HG02884 (cell line): ENCODE measurements at regions not wholly inside any gene's neighbourhood (a gene's known extent, or its start where the extent isn't known, plus 50 kb on each side); places are given as distances from the start of the nearest gene placed in this dataset.

Experiments
- ATAC-seq: cut with Tn5 transposase; IDR thresholded peaks from one replicate; pipeline ENCODE4 v1.9.1; 2021; ENCODE audit warnings: mild to moderate bottlenecking, moderate library complexity; ENCODE audit not compliant: unreplicated experiment

DNA sequence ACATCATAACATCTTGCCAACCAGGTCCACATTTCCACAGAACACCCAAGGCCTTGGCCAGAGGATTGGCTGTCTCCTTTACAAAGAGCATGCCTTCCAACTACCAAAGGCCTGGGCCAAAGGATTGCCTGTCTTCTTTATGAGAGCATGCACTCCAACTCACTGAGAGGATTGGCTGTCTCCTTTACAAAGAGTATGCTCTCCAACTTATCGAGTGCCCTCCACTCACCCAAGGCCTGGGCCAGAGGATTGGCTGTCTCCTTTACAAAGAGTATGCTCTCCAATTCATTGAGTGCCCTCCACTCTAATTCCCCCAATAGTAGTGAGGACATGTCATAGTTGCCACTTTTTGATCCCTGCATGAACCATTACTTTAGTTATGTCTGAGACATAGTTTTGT lies 79.9 kb upstream of the TAS2R1 start:
- ATAC-seq = no peak

DNA sequence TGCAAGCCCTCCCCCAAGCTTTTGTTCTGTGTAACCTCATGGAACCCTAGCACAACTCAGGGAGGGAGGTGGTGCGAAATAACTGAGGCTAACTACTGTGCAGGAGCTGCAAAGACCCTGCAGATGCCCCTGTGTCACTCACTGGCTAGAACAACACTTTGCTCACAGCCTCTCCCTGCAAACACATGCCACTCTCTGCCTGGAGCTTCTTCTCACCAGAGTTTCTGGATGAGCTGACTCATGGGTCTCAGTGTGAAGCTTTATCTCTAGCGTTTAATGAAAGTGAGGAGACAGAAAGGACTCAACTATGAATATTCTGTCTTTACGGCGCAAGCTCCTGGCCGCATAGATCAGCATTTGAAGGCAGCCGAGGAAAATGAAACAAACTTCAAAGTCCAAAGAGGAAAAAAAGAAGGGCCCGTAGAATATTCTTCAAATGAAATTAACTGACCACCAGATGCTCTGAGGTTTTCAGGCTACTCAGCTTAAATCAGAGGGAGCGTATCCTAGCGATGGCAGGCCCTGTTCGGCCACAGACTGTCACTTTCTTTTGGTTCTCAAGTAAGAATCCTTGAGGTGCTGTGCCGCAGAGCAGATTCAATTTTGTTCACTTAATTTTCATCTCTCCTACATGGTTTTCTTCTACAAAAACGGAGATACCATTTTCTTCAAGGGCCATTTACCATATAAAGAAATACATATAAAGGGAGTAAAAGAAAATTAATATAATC lies 77.7 kb upstream of the TAS2R1 start:
- no peak for ATAC-seq

DNA sequence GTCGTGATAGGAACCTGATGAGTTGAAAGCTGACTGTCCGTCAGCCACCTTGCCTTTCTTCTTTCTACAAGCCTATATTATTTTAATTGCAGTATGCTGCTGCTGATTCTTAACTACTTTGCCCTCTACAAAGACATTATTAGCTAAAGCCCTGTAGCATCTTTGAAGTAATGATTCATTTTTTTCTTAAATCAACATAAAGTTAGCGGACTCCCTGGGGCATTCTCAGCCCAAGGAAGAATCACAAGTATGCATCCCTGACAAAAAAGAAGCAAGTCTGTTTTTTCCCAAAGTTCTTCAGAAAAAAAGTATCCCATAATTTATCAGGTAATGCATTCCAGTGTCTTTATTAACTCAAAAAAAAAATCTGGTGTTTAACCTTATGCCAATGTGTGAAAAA lies 69.5 kb upstream of the TAS2R1 start:
- ATAC-seq = no peak

DNA sequence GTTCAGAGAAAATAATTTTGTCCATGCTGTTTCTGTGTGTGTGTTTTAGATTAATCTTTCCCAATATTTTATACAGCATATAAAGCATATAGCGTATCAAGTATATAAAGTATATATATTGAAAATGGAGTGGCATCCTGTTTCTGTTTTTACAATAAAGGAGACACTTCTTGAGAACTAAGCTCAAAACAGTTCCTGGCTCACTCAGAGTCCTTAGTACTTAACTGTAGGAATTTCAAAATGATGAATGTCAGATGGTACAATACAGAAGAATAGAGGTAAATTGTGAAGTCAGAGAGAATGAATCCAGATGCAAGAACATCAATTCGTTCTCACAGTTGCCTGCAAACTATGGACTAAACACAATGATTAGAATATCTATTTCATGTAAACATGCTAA lies 68.7 kb upstream of the TAS2R1 start:
- no peak for ATAC-seq

DNA sequence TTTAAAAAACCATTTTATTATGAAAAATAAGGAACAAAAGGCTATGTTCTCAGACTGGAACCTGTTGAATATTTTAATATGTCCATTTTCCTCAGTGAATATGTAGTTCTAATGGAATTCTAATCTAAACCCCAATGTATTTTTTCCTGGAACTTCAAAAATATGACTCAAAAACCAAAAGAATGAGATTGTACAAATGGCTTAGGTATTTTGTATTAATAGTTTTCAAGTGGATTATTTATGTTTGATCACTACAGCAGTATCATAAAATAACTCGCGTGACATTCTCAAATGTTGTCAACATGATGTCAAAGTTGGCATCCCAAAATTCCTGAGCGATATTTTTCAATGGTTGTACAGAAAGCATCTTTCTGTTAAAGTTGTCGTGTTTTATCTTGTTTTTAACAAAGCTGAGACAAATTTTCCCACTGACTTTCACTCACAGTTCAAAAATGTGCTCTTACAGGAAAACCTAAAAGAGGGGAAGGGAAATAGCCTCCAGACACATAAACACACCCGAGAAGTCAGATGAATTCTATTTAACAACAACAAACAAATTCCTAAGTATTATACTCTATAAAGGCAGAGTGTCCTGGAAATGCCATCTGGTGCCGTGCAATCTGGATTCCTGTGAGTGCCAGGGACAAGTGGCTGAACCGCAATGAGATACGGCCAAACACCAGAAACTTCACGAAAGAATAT lies 68.1 kb upstream of the TAS2R1 start:
- no peak for ATAC-seq

DNA sequence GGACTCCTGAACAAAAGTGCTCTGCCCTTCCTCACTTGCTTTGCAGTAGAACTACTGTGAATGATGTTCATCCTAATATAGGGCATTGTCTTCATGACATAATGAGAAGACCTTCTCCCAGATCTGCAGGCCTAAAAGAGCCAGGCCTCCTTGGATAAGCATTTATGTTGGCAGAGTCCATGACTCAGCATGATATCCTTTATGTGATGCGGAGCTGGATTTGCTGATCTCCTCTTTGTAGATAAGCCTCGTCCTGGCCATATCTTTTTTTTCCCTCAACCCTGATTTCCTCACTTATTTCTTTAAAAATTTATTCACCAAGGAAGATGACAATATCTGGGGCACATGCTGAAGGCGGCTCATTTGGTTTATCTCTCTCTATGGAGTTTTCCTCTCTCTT lies 62.4 kb upstream of the TAS2R1 start:
- no peak for ATAC-seq

DNA sequence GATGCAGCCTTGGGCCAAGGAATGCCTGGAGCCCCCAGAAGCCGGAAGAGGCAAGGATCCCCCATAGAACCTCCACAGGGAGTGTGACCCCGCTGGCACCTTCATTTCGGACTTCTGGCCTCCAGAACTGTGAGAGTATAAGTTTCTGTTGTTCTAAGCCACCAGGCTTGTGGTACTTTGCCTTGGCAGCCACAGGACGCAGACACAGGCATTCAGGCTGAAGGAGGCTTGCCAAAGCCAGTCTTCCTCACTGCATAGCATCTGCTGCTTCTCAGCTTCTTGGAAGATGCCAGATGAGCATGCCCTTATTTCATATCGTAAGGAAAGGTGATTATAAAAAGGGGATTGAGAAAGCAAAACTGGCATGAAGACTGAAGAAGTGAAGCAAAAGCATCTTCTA lies 61.1 kb upstream of the TAS2R1 start:
- no peak for ATAC-seq

DNA sequence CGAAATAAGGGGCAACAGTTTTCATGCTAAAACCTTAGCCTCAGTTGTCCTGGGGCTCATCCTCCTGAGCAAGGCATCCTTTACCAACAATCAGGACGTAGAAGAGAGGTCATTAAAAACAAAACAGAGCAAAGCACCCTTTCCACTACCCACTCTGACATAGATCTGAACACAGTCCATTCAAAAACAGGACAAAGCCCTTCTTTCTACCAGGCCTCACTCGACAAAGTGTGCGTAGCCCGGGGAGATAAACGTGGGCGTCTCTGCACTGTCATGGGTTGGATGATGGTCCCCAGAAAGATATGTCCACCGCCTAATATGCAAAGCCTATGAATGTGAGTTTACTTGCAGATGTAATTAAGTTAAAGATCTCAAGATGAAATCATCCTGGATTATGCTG lies 60.6 kb upstream of the TAS2R1 start:
- no peak for ATAC-seq

DNA sequence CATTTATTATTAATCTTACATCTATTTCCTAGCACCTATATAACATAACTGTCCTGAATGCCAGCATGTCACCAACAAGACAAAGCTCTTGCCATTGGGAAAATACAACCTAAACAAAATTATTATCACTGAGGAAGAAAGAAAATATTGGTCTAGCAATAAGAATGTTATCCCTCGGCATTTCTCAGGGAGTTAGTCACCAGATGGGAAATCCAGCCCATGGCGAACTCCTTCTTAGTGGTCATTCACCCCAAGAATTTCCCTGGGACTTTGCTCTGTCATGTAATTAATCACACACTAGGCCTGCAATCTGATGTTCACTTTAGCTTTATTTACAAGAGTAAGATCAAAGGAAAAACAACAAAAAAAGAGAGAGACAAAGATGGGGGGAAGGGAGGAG lies 56.1 kb upstream of the TAS2R1 start:
- no peak for ATAC-seq

DNA sequence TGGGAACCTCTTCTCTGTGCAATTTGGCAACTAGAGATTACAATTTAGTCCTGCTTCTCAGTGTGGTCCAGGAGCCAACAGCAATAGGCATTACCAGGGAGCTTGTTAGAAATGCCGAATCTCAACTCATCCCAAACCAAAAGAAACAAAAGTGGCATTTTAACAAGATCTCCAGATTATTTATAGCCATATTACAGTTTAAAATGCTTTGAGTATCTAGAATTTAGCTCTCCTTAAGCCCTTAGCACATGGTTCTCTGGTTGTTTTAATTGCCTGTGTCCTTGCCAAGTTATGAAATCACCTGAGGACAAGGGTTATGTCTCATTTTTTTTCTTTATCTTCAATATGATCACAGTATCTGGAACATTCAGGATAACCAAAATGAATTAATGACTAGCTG lies 51.6 kb upstream of the TAS2R1 start:
- no peak for ATAC-seq
